Effector memory CD8-positive, alpha-beta T cell (primary cell): ENCODE measurements at regions not wholly inside any gene's neighbourhood (a gene's known extent, or its start where the extent isn't known, plus 50 kb on each side); places are given as distances from the start of the nearest gene placed in this dataset.

Experiments
- ATAC-seq: fragments of 150-1000 bp; cut with Tn5 transposase; replicated peaks from 2 replicates; pipeline ENCODE4 v1.10.0; 2021; ENCODE audit warnings: mild to moderate bottlenecking, moderate library complexity
- DNase-seq, 3 experiments: peaks; one replicate each; pipeline ENCODE4 v3.0.0; 2021
- H3K27ac Mint-ChIP-seq, 2 donors: one replicate each; pipeline ENCODE4 v1.8.0; 2022; ENCODE audit warnings: mild to moderate bottlenecking in 2 of 2, mixed read lengths in 2 of 2, moderate library complexity in 2 of 2
- H3K27me3 Mint-ChIP-seq, 2 donors: one replicate each; pipeline ENCODE4 v1.8.0; 2022; ENCODE audit warnings: mixed read lengths in 2 of 2
- H3K36me3 Mint-ChIP-seq: one replicate; pipeline ENCODE4 v1.8.0; 2022; ENCODE audit warnings: mild to moderate bottlenecking, moderate library complexity, mixed read lengths; ENCODE audit not compliant: insufficient read depth
- H3K4me1 Mint-ChIP-seq, 2 donors: one replicate each; pipeline ENCODE4 v1.8.0; 2022; ENCODE audit warnings: low read depth in 2 of 2, mixed read lengths in 2 of 2
- H3K4me3 Mint-ChIP-seq, 2 donors: one replicate each; pipeline ENCODE4 v1.8.0; 2022; ENCODE audit warnings: mild to moderate bottlenecking in 2 of 2, mixed read lengths in 2 of 2, moderate library complexity in 2 of 2
- H3K9me3 Mint-ChIP-seq, 2 donors: one replicate each; pipeline ENCODE4 v1.8.0; 2022; ENCODE audit warnings: mixed read lengths in 2 of 2

DNA sequence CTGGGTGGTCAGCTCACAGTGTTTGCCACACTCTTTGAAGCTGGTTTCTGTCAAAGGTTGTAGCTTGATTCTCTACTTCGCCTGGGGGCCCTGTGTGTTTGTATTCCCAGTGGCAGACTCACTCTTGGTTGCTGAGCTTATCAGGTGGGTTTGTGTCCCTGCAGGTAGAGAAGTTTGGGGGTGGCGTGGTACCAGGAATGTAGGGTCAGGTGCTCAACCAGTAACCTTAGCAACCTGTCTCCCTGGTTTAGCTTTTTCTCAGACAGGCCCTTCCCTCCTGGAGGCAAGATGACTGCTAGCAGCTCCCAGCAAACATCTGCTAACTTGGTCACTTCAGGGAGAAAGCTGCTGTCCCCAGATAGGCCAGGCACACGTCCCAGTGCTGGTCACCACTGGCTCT lies 352.2 kb downstream of the AACS start:
- DNase-seq: no peak
- H3K36me3 Mint-ChIP-seq: no peaks in the 10 kb centered on the region
- H3K9me3 Mint-ChIP-seq: peaks cover 9 to 10% of the 10 kb centered on the region in 2 donors
- H3K27me3 Mint-ChIP-seq: peaks cover 0 to 7% of the 10 kb centered on the region in 2 donors
- no peaks in the 10 kb centered on the region for H3K4me1 Mint-ChIP-seq
- ATAC-seq: no peak
- no peak overlapping the region for H3K4me3 Mint-ChIP-seq
- no peak overlapping the region for H3K27ac Mint-ChIP-seq

- peaks cover 9% of the 10 kb centered on the region in 2 donors for H3K9me3 Mint-ChIP-seq
- no peak overlapping the region for H3K4me3 Mint-ChIP-seq
- no peaks in the 10 kb centered on the region for H3K36me3 Mint-ChIP-seq
- peaks cover 0 to 7% of the 10 kb centered on the region in 2 donors for H3K27me3 Mint-ChIP-seq
- no peak for ATAC-seq
- H3K4me1 Mint-ChIP-seq: no peaks in the 10 kb centered on the region
- H3K27ac Mint-ChIP-seq: no peak overlapping the region
- no peak for DNase-seq
Measured at GRCh38 chr12:125418902-125419564, 353.8 kb downstream of the AACS start.

DNA sequence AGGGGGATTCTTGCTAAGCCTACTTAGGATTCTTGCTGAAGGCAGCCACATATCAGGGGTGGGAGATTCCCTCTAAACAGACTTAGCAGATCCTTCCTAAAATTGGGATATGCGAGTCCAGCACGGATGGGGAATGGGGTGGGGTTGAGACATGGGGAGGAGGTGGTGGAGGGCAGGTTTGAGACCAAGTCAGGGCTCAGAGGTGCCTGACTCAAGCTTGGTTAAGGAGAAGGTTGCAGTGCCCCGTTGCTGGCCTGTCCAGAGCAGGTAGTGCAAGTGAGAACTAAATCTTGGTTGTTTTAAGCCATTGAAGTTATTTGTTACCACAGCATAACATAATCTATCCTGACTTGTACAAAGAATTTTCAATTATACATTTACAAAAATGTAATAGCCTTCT lies 359.7 kb downstream of the AACS start:
- Mint-ChIP-seq H3K9me3 (peaks cover 7 to 10% of the 10 kb centered on the region in 2 donors), H3K4me3 (no peak overlapping the region), H3K27ac (no peak overlapping the region), H3K27me3 (no peaks in the 10 kb centered on the region), H3K36me3 (no peaks in the 10 kb centered on the region), H3K4me1 (no peaks in the 10 kb centered on the region)
- no peak for ATAC-seq
- DNase-seq: no peak

DNA sequence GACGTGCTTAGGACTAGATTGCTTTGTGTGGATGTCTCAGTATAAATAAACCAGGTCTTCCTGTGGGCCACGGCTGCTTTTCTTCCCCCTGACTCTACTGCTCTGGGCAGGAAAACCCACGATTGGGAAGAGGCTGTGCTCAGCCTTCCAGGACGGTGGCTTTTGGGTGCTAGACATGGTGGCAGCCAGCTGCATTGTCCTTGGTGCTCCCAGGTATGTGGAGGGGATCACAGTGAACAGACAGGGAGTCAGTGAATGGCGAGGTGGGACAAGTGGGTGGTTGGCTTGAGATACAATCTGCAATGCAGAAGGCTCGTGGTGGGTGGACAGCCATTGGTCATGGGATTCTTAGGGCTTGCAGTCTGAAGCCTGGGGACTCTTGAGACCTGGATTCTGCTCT lies 366.3 kb downstream of the AACS start:
- peaks cover 0 to 21% of the 10 kb centered on the region in 2 donors for H3K9me3 Mint-ChIP-seq
- H3K27me3 Mint-ChIP-seq: peaks cover 0 to 9% of the 10 kb centered on the region in 2 donors
- no peak overlapping the region for H3K27ac Mint-ChIP-seq
- H3K36me3 Mint-ChIP-seq: peaks cover 3% of the 10 kb centered on the region
- no peak for ATAC-seq
- H3K4me3 Mint-ChIP-seq: no peak overlapping the region
- no peaks in the 10 kb centered on the region for H3K4me1 Mint-ChIP-seq
- DNase-seq: no peak

DNA sequence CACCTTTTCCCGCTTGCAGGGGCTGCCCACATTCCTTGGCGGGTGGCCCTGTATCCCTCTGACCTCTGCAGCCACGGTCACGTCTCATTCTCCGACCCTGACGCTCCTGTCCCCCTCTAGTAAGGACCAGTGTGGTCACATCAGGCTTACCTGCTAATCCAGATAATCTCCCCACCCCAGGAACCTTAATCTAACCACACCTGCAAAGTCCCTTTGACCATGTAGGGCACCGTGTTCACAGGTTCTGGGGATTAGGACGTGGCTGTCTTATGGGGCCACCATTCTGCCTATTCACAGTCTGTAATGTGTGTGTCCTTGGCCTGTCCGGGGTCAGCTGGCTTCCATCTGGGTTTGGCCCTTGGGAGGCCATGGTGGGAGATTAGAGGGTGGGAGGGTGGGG lies 368.9 kb downstream of the AACS start:
- H3K36me3 Mint-ChIP-seq: peaks cover 3% of the 10 kb centered on the region
- ATAC-seq (no peak), DNase-seq (no peak)
- peaks cover 0 to 9% of the 10 kb centered on the region in 2 donors for H3K27me3 Mint-ChIP-seq
- no peaks in the 10 kb centered on the region for H3K4me1 Mint-ChIP-seq
- H3K4me3 Mint-ChIP-seq: no peak overlapping the region
- H3K9me3 Mint-ChIP-seq: peaks cover 0 to 21% of the 10 kb centered on the region in 2 donors
- H3K27ac Mint-ChIP-seq: no peak overlapping the region

DNA sequence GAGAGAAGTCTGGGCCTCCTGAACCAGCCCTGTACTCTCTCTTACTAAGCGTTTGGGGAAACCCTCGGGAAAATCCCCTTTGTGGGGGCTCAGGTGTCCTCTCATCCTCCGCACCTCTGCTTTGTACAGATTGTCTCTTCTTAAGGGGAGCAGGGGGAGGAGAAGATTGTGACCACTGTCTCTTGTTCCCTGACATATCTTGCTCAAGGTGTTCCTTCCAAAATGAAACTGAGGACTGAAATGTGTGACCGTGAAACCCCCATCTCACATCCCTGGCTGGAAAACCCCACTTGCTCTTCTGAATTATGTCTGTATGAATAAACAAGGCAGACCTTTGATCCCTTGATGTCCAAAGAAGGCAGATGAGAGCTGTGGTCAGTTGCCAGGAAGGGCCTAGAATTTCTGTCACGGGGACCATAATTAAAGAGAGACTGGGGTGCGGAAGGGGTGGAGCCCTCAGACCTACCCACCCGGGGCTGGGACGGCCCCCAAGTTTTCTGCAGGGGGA lies 369.8 kb downstream of the AACS start:
- Mint-ChIP-seq H3K4me1 (no peaks in the 10 kb centered on the region), H3K9me3 (peaks cover 0 to 19% of the 10 kb centered on the region in 2 donors), H3K4me3 (no peak overlapping the region), H3K36me3 (peaks cover 3% of the 10 kb centered on the region), H3K27ac (no peak overlapping the region), H3K27me3 (peaks cover 0 to 9% of the 10 kb centered on the region in 2 donors)
- ATAC-seq (no peak), DNase-seq (no peak)

DNA sequence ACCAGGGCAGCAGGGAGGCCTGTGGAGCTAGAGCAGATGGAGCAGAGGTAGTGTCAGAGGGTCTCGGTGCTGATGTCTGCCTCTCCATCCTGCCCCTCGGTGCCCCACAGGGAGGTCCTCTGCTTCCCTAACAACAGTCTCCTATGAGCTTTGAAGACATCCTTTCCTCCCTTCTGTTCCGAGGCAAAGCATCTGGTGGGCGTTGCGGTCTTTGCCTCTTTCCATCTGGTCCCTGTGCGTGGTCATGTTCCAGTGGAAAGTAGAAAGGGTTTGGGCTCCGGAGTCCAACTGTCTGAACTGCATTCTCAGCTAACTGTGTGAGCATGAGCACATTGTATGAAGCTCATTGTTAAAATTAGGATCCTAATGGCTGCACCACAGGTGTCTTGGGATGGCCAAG lies 370.6 kb downstream of the AACS start:
- H3K36me3 Mint-ChIP-seq: peaks cover 3% of the 10 kb centered on the region
- ATAC-seq: no peak
- no peaks in the 10 kb centered on the region for H3K4me1 Mint-ChIP-seq
- no peaks in the 10 kb centered on the region for H3K27me3 Mint-ChIP-seq
- H3K27ac Mint-ChIP-seq: no peak overlapping the region
- H3K9me3 Mint-ChIP-seq: peaks cover 0 to 11% of the 10 kb centered on the region in 2 donors
- no peak for DNase-seq
- no peak overlapping the region for H3K4me3 Mint-ChIP-seq

- Mint-ChIP-seq H3K9me3 (peaks cover 0 to 7% of the 10 kb centered on the region in 2 donors), H3K4me1 (no peaks in the 10 kb centered on the region), H3K4me3 (no peak overlapping the region), H3K27me3 (no peaks in the 10 kb centered on the region), H3K27ac (no peak overlapping the region), H3K36me3 (peaks cover 3% of the 10 kb centered on the region)
- ATAC-seq: no peak
- DNase-seq: no peak
Measured at GRCh38 chr12:125436686-125437085, 371.5 kb downstream of the AACS start.

- H3K4me1 Mint-ChIP-seq: no peaks in the 10 kb centered on the region
- no peak overlapping the region for H3K27ac Mint-ChIP-seq
- H3K36me3 Mint-ChIP-seq: peaks cover under 1% of the 10 kb centered on the region
- DNase-seq: no peak
- H3K9me3 Mint-ChIP-seq: no peaks in the 10 kb centered on the region
- no peak overlapping the region for H3K4me3 Mint-ChIP-seq
- no peak for ATAC-seq
- no peaks in the 10 kb centered on the region for H3K27me3 Mint-ChIP-seq
Measured at GRCh38 chr12:125440399-125440798, 375.2 kb downstream of the AACS start.

DNA sequence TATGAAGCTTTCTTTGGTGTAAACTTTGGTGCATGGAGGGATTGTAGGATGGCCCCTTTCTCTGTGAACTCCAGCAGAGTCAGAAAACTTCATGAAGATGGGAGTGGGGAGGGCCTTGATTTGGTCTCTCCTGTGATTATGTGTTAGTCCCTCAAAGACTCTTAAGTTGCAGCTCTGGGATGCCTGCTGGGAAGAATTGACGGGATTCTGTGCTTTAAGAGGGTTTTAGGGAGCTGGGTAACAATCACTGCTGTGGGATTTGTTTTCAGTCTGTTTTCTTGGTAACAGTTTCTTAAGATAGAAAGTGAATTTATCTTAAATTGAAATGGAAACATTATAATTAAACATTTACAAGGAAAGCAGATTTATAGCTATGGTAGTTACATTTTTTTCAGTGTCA lies 378.1 kb downstream of the AACS start:
- no peak for DNase-seq
- Mint-ChIP-seq H3K27me3 (no peaks in the 10 kb centered on the region), H3K4me3 (no peak overlapping the region), H3K9me3 (peaks cover 0 to 2% of the 10 kb centered on the region in 2 donors), H3K27ac (no peak overlapping the region), H3K4me1 (no peaks in the 10 kb centered on the region), H3K36me3 (no peaks in the 10 kb centered on the region)
- ATAC-seq: no peak

GRCh38 chr12:125451408-125451807 lies 386.2 kb downstream of the AACS start:
- ATAC-seq (no peak), DNase-seq (no peak)
- H3K27me3 Mint-ChIP-seq: peaks cover 0 to 12% of the 10 kb centered on the region in 2 donors
- no peaks in the 10 kb centered on the region for H3K4me1 Mint-ChIP-seq
- no peak overlapping the region for H3K27ac Mint-ChIP-seq
- no peaks in the 10 kb centered on the region for H3K36me3 Mint-ChIP-seq
- H3K4me3 Mint-ChIP-seq: no peak overlapping the region
- peaks cover 3 to 26% of the 10 kb centered on the region in 2 donors for H3K9me3 Mint-ChIP-seq

DNA sequence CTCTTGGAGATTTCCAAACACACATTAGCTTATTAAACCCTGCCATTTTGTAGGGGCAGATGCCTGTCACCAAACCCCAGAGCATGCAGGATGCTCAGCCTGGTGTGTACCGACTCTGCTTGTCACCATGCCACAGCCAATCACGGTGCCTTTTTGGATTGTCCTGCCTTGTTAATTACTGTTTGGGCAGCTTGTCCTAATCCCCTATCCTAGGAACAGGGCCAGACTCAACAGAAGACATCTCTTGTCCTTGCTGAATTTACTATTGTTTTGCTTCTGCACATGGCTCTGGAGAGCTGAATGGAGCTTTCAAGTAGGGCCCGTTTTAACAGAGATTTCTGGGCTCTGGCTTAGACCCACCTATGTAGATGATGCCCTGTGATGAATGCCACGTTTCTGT lies 388.5 kb downstream of the AACS start:
- Mint-ChIP-seq H3K36me3 (no peaks in the 10 kb centered on the region), H3K4me3 (no peak overlapping the region), H3K27ac (no peak overlapping the region), H3K27me3 (peaks cover 8 to 32% of the 10 kb centered on the region in 2 donors), H3K9me3 (peaks cover 7 to 26% of the 10 kb centered on the region in 2 donors), H3K4me1 (no peaks in the 10 kb centered on the region)
- no peak for ATAC-seq
- no peak for DNase-seq

DNA sequence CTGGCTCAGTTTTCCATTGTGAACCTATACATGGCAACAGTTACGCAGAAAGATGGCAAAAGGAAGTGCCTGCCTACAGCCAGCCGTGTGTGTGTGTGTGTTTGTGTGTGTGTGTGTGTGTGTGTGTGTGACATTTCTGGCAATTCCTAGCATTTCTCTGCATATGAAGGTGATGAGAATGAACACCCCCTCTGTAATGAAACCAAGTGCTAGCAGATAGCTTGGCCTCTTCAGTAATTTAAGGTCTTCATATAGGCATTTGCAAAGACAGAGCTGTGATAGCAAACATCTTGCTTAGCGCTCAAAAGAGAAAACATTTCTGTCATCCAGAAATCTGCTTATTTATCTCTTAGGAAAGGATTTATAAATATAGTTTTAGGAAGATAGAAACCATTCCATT lies 389.1 kb downstream of the AACS start:
- H3K36me3 Mint-ChIP-seq: no peaks in the 10 kb centered on the region
- no peak for ATAC-seq
- H3K9me3 Mint-ChIP-seq: peaks cover 7 to 24% of the 10 kb centered on the region in 2 donors
- H3K4me1 Mint-ChIP-seq: no peaks in the 10 kb centered on the region
- DNase-seq: no peak
- H3K4me3 Mint-ChIP-seq: no peak overlapping the region
- H3K27ac Mint-ChIP-seq: no peak overlapping the region
- peaks cover 8 to 32% of the 10 kb centered on the region in 2 donors for H3K27me3 Mint-ChIP-seq

- Mint-ChIP-seq H3K36me3 (no peaks in the 10 kb centered on the region), H3K27me3 (peaks cover 8 to 32% of the 10 kb centered on the region in 2 donors), H3K4me3 (no peak overlapping the region), H3K27ac (no peak overlapping the region), H3K4me1 (no peaks in the 10 kb centered on the region), H3K9me3 (peaks cover 7 to 19% of the 10 kb centered on the region in 2 donors)
- no peak for ATAC-seq
- no peak for DNase-seq
Measured at GRCh38 chr12:125454786-125455480, 389.7 kb downstream of the AACS start.
